ENCODE measurements at regions not wholly inside any gene's neighbourhood (a gene's known extent, or its start where the extent isn't known, plus 50 kb on each side); places are given as distances from the start of the nearest gene placed in this dataset.

DNA sequence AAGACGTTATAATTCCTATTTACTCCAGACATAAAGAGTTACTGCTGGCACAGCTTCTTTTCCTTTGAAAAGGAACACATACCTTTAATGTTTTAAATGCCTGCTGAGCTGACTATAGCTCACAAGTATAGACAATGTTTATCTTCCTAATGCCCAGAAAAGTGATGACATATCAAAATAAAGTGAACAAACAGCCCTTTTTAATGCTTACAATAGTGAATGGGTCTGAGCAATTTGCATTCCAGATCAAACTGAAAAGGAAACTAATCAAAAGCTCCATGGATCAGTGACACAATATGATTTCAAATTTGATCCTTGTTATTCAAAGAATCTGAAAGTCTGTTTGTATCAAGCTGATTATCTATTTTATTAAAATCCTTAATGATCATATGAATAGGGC, 233.6 kb upstream of the SEMA3E start:
- H3K36me3 ChIP-seq (ENCODE audit: insufficient read depth, low read length), result no peaks in the 10 kb centered on the region
- no peaks in the 10 kb centered on the region for H3K27me3 Mint-ChIP-seq
- no peak for DNase-seq
- peaks cover 0 to 9% (median 6%) of the 10 kb centered on the region in 5 donors for H3K9me3 Mint-ChIP-seq
- ChIA-PET POLR2A (no interaction called here), CTCF (no interaction called here)
- H3K36me3 Mint-ChIP-seq, result no peaks in the 10 kb centered on the region
- no peaks in the 10 kb centered on the region for H3K4me1 ChIP-seq (ENCODE audit: insufficient read depth, low read length)
- no peaks in the 10 kb centered on the region for H3K4me1 Mint-ChIP-seq
- H3K4me3 ChIP-seq (ENCODE audit: low read length), result no peak overlapping the region
- no peaks in the 10 kb centered on the region for H3K9me3 ChIP-seq (ENCODE audit: low read length)
- H3K27ac ChIP-seq (ENCODE audit: low read depth, low read length), result no peak overlapping the region
- no peaks in the 10 kb centered on the region for H3K27me3 ChIP-seq (ENCODE audit: insufficient read depth, low read length, poor library complexity, severe bottlenecking)
- no peak overlapping the region for H3K4me3 Mint-ChIP-seq
- H3K27ac Mint-ChIP-seq, result no peak overlapping the region

DNA sequence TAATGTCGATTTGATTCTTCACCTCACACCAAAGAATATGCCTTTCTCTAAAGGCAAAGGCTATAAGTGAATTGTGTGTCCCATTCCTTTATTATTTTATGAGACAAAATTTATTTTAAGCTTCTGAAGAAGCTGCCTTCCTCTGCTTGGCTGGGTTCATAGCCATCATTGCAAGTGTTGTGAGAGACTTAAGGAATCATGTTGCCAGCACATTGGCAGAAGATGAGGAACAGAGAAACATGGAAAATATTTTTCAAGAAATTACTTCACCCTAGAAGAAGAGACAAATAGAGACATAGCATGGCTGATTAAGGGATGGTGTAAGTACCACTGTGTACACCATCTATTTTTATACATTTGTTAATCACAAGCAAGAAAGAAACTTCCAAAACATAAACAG, 230.1 kb upstream of the SEMA3E start:
- no peaks in the 10 kb centered on the region for H3K36me3 ChIP-seq (ENCODE audit: insufficient read depth, low read length)
- no peaks in the 10 kb centered on the region for H3K4me1 ChIP-seq (ENCODE audit: insufficient read depth, low read length)
- Mint-ChIP-seq H3K36me3 (no peaks in the 10 kb centered on the region), H3K9me3 (peaks cover 4 to 9% (median 8%) of the 10 kb centered on the region in 5 donors), H3K27ac (no peak overlapping the region), H3K27me3 (no peaks in the 10 kb centered on the region), H3K4me1 (no peaks in the 10 kb centered on the region), H3K4me3 (no peak overlapping the region)
- H3K27ac ChIP-seq (ENCODE audit: low read depth, low read length), result no peak overlapping the region
- CTCF ChIA-PET, result no interaction called here
- no peak for DNase-seq
- no peaks in the 10 kb centered on the region for H3K9me3 ChIP-seq (ENCODE audit: low read length)
- POLR2A ChIA-PET, result no interaction called here
- H3K4me3 ChIP-seq (ENCODE audit: low read length), result no peak overlapping the region
- H3K27me3 ChIP-seq (ENCODE audit: insufficient read depth, low read length, poor library complexity, severe bottlenecking), result no peaks in the 10 kb centered on the region

DNA sequence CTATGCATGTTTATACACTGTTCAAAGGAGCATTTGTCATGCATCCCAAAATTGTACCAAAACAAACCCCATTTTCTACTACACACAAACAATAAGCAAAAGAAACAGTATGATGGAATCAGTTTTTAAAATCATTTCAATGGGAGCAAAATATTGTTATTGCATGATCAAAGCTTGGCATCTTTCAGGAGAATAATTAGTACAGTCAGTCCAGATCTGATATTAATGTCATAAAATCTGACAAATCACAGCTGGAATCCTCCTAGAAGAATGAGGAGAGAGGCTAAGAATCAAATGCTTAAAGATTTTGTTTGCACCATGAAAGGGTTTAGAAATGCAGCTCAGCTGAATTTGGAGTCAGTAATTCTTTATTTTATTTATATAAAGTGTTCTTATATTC, 229.7 kb upstream of the SEMA3E start:
- Histone ChIP-seq H3K4me1 (ENCODE audit: insufficient read depth, low read length) (no peaks in the 10 kb centered on the region), H3K36me3 (ENCODE audit: insufficient read depth, low read length) (no peaks in the 10 kb centered on the region), H3K4me3 (ENCODE audit: low read length) (no peak overlapping the region), H3K27me3 (ENCODE audit: insufficient read depth, low read length, poor library complexity, severe bottlenecking) (no peaks in the 10 kb centered on the region), H3K9me3 (ENCODE audit: low read length) (no peaks in the 10 kb centered on the region), H3K27ac (ENCODE audit: low read depth, low read length) (no peak overlapping the region)
- no peak for DNase-seq
- H3K36me3 Mint-ChIP-seq, result no peaks in the 10 kb centered on the region
- ChIA-PET CTCF (no interaction called here), POLR2A (no interaction called here)
- H3K4me3 Mint-ChIP-seq, result no peak overlapping the region
- no peaks in the 10 kb centered on the region for H3K4me1 Mint-ChIP-seq
- no peaks in the 10 kb centered on the region for H3K27me3 Mint-ChIP-seq
- peaks cover 4 to 11% (median 8%) of the 10 kb centered on the region in 5 donors for H3K9me3 Mint-ChIP-seq
- no peak overlapping the region for H3K27ac Mint-ChIP-seq

DNA sequence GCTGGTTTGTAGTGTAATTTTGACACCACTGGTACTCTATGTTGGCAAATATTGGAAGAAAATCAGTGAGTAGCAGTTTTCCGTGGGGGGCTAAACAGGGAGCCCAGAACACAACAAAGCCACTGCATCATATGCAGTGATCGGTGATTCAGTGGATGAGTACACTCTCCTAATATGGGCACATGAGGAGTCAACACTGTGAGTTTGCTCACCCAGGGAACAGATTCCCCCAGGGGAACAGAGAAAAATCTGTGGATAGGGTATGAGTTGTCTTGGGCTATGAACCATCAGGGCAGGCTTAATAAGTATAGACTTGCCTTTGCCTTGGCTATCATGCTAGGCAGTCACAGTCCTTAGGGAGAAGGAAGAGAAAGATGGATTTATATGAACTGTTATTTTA, 227.7 kb upstream of the SEMA3E start:
- H3K4me1 ChIP-seq (ENCODE audit: insufficient read depth, low read length), result no peaks in the 10 kb centered on the region
- ChIA-PET POLR2A (no interaction called here), CTCF (no interaction called here)
- H3K9me3 ChIP-seq (ENCODE audit: low read length), result no peaks in the 10 kb centered on the region
- DNase-seq, result no peak
- H3K27me3 ChIP-seq (ENCODE audit: insufficient read depth, low read length, poor library complexity, severe bottlenecking), result no peaks in the 10 kb centered on the region
- no peaks in the 10 kb centered on the region for H3K36me3 Mint-ChIP-seq
- no peak overlapping the region for H3K4me3 Mint-ChIP-seq
- H3K36me3 ChIP-seq (ENCODE audit: insufficient read depth, low read length), result no peaks in the 10 kb centered on the region
- H3K4me1 Mint-ChIP-seq, result no peaks in the 10 kb centered on the region
- peaks cover 2 to 18% (median 8%) of the 10 kb centered on the region in 5 donors for H3K9me3 Mint-ChIP-seq
- H3K27ac ChIP-seq (ENCODE audit: low read depth, low read length), result no peak overlapping the region
- H3K27ac Mint-ChIP-seq, result no peak overlapping the region
- H3K27me3 Mint-ChIP-seq, result no peaks in the 10 kb centered on the region
- no peak overlapping the region for H3K4me3 ChIP-seq (ENCODE audit: low read length)

DNA sequence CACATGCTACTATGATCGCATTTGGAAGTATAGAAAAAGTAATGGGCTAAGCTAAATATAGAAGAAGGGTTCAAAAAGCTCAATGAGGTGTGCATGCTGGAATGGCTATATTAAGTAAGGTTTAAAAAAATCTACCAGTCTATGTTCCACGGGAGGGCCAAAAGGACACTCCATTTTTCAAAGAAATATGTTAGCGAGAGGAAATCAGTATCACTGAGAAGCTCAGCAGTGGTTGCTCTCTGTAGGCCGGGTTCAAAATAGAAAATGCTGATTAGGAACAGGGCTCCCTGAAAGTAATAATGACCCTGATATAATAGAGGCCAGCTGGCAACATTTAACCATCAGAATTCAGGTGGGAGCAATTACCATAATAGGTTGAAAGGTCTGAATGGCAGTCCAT, 224.5 kb upstream of the SEMA3E start:
- Histone ChIP-seq H3K9me3 (ENCODE audit: low read length) (no peaks in the 10 kb centered on the region), H3K27ac (ENCODE audit: low read depth, low read length) (no peak overlapping the region), H3K4me3 (ENCODE audit: low read length) (no peak overlapping the region), H3K4me1 (ENCODE audit: insufficient read depth, low read length) (no peaks in the 10 kb centered on the region), H3K27me3 (ENCODE audit: insufficient read depth, low read length, poor library complexity, severe bottlenecking) (no peaks in the 10 kb centered on the region), H3K36me3 (ENCODE audit: insufficient read depth, low read length) (no peaks in the 10 kb centered on the region)
- Mint-ChIP-seq H3K4me3 (no peak overlapping the region), H3K9me3 (peaks cover 2 to 20% (median 9%) of the 10 kb centered on the region in 5 donors), H3K27ac (no peak overlapping the region), H3K27me3 (no peaks in the 10 kb centered on the region), H3K36me3 (no peaks in the 10 kb centered on the region), H3K4me1 (no peaks in the 10 kb centered on the region)
- POLR2A ChIA-PET, result no interaction called here
- CTCF ChIA-PET, result no interaction called here
- DNase-seq, result no peak

DNA sequence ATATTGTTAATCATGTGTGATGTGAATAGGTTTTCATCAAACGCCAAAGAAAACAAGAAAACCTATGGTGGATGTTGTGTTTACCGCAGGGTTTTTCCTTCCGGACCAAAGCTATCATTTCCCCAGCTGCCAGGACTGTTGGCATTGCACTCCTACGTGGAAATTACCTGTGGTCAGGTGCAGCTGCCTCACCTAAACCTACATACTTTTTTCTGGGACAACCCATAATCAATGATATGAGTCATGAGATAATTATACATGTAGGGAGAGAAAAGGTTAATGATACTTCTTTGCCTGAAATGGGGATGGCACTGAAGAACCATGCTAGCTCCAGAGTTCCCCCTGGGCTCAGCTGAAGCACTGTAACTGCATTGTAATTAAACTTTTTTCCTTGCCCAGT, 223.6 kb upstream of the SEMA3E start:
- H3K9me3 ChIP-seq (ENCODE audit: low read length), result no peaks in the 10 kb centered on the region
- no peak overlapping the region for H3K27ac ChIP-seq (ENCODE audit: low read depth, low read length)
- no peaks in the 10 kb centered on the region for H3K4me1 ChIP-seq (ENCODE audit: insufficient read depth, low read length)
- Mint-ChIP-seq H3K36me3 (no peaks in the 10 kb centered on the region), H3K9me3 (peaks cover 2 to 23% (median 8%) of the 10 kb centered on the region in 5 donors), H3K4me3 (no peak overlapping the region), H3K27me3 (no peaks in the 10 kb centered on the region), H3K4me1 (no peaks in the 10 kb centered on the region), H3K27ac (no peak overlapping the region)
- no peak for DNase-seq
- no peak overlapping the region for H3K4me3 ChIP-seq (ENCODE audit: low read length)
- POLR2A ChIA-PET, result no interaction called here
- CTCF ChIA-PET, result no interaction called here
- no peaks in the 10 kb centered on the region for H3K36me3 ChIP-seq (ENCODE audit: insufficient read depth, low read length)
- H3K27me3 ChIP-seq (ENCODE audit: insufficient read depth, low read length, poor library complexity, severe bottlenecking), result no peaks in the 10 kb centered on the region

DNA sequence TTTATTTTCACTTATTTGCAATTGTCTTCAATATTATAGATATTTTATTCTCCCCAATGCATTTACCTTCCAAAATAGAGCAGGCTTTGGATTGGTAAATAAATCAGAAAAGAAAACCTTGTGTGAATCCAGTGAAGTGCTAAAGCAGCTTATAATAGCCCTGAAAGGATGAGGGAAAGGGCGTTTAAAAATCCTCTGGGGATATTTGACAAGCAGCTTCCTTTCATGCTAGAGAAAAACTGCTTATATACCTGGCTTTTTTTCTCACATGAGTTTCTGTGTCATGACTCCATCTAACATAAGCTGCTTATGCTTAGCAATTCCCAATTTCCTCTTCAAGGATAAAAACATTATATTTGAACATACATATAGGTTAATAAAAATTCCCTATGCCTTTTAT, 221.6 kb upstream of the SEMA3E start:
- H3K27ac Mint-ChIP-seq, result no peak overlapping the region
- ChIA-PET POLR2A (no interaction called here), CTCF (no interaction called here)
- H3K9me3 ChIP-seq (ENCODE audit: low read length), result no peaks in the 10 kb centered on the region
- no peaks in the 10 kb centered on the region for H3K4me1 Mint-ChIP-seq
- H3K9me3 Mint-ChIP-seq, result peaks cover 2 to 25% (median 6%) of the 10 kb centered on the region in 5 donors
- no peak for DNase-seq
- H3K4me1 ChIP-seq (ENCODE audit: insufficient read depth, low read length), result no peaks in the 10 kb centered on the region
- H3K27me3 Mint-ChIP-seq, result no peaks in the 10 kb centered on the region
- H3K4me3 Mint-ChIP-seq, result no peak overlapping the region
- H3K36me3 Mint-ChIP-seq, result no peaks in the 10 kb centered on the region
- H3K27ac ChIP-seq (ENCODE audit: low read depth, low read length), result no peak overlapping the region
- no peaks in the 10 kb centered on the region for H3K27me3 ChIP-seq (ENCODE audit: insufficient read depth, low read length, poor library complexity, severe bottlenecking)
- no peaks in the 10 kb centered on the region for H3K36me3 ChIP-seq (ENCODE audit: insufficient read depth, low read length)
- H3K4me3 ChIP-seq (ENCODE audit: low read length), result no peak overlapping the region

DNA sequence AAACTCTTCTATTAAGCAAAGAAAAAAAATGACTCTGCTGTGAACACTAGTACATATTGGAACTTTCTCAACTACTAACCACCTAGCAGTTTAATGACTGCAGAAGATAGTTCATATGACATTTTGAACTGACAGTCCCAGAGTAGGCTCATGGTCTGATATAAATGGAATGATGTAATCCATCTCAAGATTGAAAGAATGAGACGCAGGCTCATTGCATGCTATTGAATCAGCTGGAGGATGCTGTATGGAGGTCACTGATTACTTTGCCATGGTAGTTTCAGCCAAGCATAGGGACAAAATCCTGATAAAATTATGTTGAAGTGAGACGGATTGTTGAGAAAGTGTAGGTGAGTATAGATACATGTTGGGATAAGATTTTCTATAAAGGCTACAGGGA, 217.6 kb upstream of the SEMA3E start:
- no peak overlapping the region for H3K4me3 ChIP-seq (ENCODE audit: low read length)

DNA sequence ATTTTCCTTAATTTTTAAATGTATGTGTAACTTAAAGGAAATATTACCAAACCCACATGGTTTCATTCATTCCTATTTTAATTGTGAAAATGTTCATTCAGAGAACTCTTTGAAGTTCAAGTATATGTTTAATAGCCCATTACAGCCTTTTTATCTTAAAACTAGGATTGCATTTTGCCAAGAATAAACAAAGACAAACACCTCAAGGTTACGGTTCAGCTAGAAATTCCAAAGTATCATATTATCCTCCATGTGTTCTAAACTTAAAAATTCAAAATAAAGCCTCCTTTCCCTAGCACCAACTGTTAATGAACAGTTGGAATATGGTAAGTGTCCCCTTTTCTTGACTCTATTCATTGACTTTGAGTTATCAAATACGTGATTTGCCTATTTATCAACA, 215.6 kb upstream of the SEMA3E start:
- Mint-ChIP-seq H3K36me3 (no peaks in the 10 kb centered on the region), H3K27ac (no peak overlapping the region), H3K4me1 (no peaks in the 10 kb centered on the region), H3K27me3 (no peaks in the 10 kb centered on the region), H3K9me3 (peaks cover 0 to 22% (median 2%) of the 10 kb centered on the region in 5 donors), H3K4me3 (no peak overlapping the region)
- Histone ChIP-seq H3K9me3 (ENCODE audit: low read length) (no peaks in the 10 kb centered on the region), H3K27ac (ENCODE audit: low read depth, low read length) (no peak overlapping the region), H3K4me1 (ENCODE audit: insufficient read depth, low read length) (no peaks in the 10 kb centered on the region), H3K27me3 (ENCODE audit: insufficient read depth, low read length, poor library complexity, severe bottlenecking) (no peaks in the 10 kb centered on the region), H3K36me3 (ENCODE audit: insufficient read depth, low read length) (no peaks in the 10 kb centered on the region), H3K4me3 (ENCODE audit: low read length) (no peak overlapping the region)
- ChIA-PET POLR2A (no interaction called here), CTCF (no interaction called here)
- no peak for DNase-seq

More for the DNA sequence above, 217.6 kb upstream of the SEMA3E start:
- no peaks in the 10 kb centered on the region for H3K36me3 Mint-ChIP-seq
- no peaks in the 10 kb centered on the region for H3K4me1 Mint-ChIP-seq
- Histone ChIP-seq H3K4me1 (ENCODE audit: insufficient read depth, low read length) (no peaks in the 10 kb centered on the region), H3K36me3 (ENCODE audit: insufficient read depth, low read length) (no peaks in the 10 kb centered on the region), H3K9me3 (ENCODE audit: low read length) (no peaks in the 10 kb centered on the region), H3K27me3 (ENCODE audit: insufficient read depth, low read length, poor library complexity, severe bottlenecking) (no peaks in the 10 kb centered on the region), H3K27ac (ENCODE audit: low read depth, low read length) (no peak overlapping the region)
- ChIA-PET CTCF (no interaction called here), POLR2A (no interaction called here)
- no peak overlapping the region for H3K27ac Mint-ChIP-seq
- DNase-seq, result no peak
- no peaks in the 10 kb centered on the region for H3K27me3 Mint-ChIP-seq
- no peak overlapping the region for H3K4me3 Mint-ChIP-seq
- H3K9me3 Mint-ChIP-seq, result peaks cover 0 to 22% (median 2%) of the 10 kb centered on the region in 5 donors
